ENCODE measurements at regions not wholly inside any gene's neighbourhood (a gene's known extent, or its start where the extent isn't known, plus 50 kb on each side); places are given as distances from the start of the nearest gene placed in this dataset.

GRCh38 chr2:139078376-139078775, 298.2 kb upstream of the NXPH2 start:
- Mint-ChIP-seq H3K27ac (no peak overlapping the region), H3K9me3 (no peaks in the 10 kb centered on the region), H3K27me3 (ENCODE audit: low read depth) (no peaks in the 10 kb centered on the region), H3K4me3 (no peak overlapping the region), H3K4me1 (peaks cover 8% of the 10 kb centered on the region in 2 experiments), H3K36me3 (ENCODE audit: insufficient read depth in 1 of 3, low read depth in 3 of 3) (no peaks in the 10 kb centered on the region)
- WGBS (ENCODE audit: extremely low coverage, insufficient read length, low lambda C conversion rate) = no CpG with 5 or more reads among the region's 1 CpG
- H2BK120ac ChIP-seq (ENCODE audit: low read depth, low read length, poor library complexity, severe bottlenecking) = no peak overlapping the region
- no peak overlapping the region for H2AFZ ChIP-seq (ENCODE audit: low read length)
- H3K79me2 ChIP-seq (ENCODE audit: insufficient read depth, low read length) = no peaks in the 10 kb centered on the region
- no peak overlapping the region for H4K91ac ChIP-seq (ENCODE audit: insufficient read length, low read depth, low read length)
- no peak overlapping the region for H3K56ac ChIP-seq (ENCODE audit: insufficient read length, low read depth, low read length)
- no peaks in the 10 kb centered on the region for H3K79me1 ChIP-seq (ENCODE audit: insufficient read depth, low read depth, low read length, poor library complexity, severe bottlenecking)
- no peaks in the 10 kb centered on the region; the same call in 1 of the 2 replicates for H3K4me1 ChIP-seq (ENCODE audit: insufficient read depth, low read length)
- no peak overlapping the region for H3K4ac ChIP-seq (ENCODE audit: low read depth, low read length)
- no peaks in the 10 kb centered on the region for H3K23me2 ChIP-seq (ENCODE audit: insufficient read length, low read depth, low read length, poor library complexity, severe bottlenecking)
- H4K8ac ChIP-seq (replicated peaks; ENCODE audit: insufficient read length, low read depth, low read length) = no peak overlapping the region
- no peak overlapping the region for H4K5ac ChIP-seq (ENCODE audit: insufficient read length, low read depth, low read length)
- no peak overlapping the region for H3K9ac ChIP-seq (ENCODE audit: extremely low read depth, insufficient read length, low read length)
- H2BK20ac ChIP-seq (ENCODE audit: low read depth, low read length, poor library complexity, severe bottlenecking) = no peak overlapping the region
- H3K9me3 ChIP-seq (ENCODE audit: control insufficient read depth, low read depth, low read length) = no peaks in the 10 kb centered on the region
- TF ChIP-seq, protein P1, sequence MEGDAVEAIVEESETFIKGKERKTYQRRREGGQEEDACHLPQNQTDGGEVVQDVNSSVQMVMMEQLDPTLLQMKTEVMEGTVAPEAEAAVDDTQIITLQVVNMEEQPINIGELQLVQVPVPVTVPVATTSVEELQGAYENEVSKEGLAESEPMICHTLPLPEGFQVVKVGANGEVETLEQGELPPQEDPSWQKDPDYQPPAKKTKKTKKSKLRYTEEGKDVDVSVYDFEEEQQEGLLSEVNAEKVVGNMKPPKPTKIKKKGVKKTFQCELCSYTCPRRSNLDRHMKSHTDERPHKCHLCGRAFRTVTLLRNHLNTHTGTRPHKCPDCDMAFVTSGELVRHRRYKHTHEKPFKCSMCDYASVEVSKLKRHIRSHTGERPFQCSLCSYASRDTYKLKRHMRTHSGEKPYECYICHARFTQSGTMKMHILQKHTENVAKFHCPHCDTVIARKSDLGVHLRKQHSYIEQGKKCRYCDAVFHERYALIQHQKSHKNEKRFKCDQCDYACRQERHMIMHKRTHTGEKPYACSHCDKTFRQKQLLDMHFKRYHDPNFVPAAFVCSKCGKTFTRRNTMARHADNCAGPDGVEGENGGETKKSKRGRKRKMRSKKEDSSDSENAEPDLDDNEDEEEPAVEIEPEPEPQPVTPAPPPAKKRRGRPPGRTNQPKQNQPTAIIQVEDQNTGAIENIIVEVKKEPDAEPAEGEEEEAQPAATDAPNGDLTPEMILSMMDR (conservative IDR thresholded peaks at IDR 0.05) = no peak
- H3K27ac ChIP-seq (ENCODE audit: insufficient read length, low read depth, low read length) = no peak overlapping the region
- no peak for DNase-seq
- H2BK5ac ChIP-seq (ENCODE audit: insufficient read length, low read length) = no peak overlapping the region
- no peak overlapping the region for H3K14ac ChIP-seq (ENCODE audit: insufficient read depth, low read length)
- H3K27me3 ChIP-seq (ENCODE audit: insufficient read depth, low read length) = no peaks in the 10 kb centered on the region
- H2AK5ac ChIP-seq (ENCODE audit: insufficient read length, low read length) = no peak overlapping the region
- H3K4me2 ChIP-seq (ENCODE audit: insufficient read depth, insufficient read length, low read length) = no peak overlapping the region
- no peak overlapping the region for H3T11ph ChIP-seq (ENCODE audit: low read length)
- H3K23ac ChIP-seq (ENCODE audit: insufficient read length, low read depth, low read length) = no peak overlapping the region
- H3K18ac ChIP-seq (ENCODE audit: insufficient read length, low read depth, low read length) = no peak overlapping the region
- no peak overlapping the region for H2BK12ac ChIP-seq (ENCODE audit: insufficient read length, low read depth, low read length)
- no peaks in the 10 kb centered on the region for H4K20me1 ChIP-seq (ENCODE audit: control insufficient read depth, insufficient read depth, insufficient read length)
- no peak overlapping the region for H2BK15ac ChIP-seq (ENCODE audit: low read depth, low read length)
